ENCODE measurements at regions not wholly inside any gene's neighbourhood (a gene's known extent, or its start where the extent isn't known, plus 50 kb on each side); places are given as distances from the start of the nearest gene placed in this dataset.

DNA sequence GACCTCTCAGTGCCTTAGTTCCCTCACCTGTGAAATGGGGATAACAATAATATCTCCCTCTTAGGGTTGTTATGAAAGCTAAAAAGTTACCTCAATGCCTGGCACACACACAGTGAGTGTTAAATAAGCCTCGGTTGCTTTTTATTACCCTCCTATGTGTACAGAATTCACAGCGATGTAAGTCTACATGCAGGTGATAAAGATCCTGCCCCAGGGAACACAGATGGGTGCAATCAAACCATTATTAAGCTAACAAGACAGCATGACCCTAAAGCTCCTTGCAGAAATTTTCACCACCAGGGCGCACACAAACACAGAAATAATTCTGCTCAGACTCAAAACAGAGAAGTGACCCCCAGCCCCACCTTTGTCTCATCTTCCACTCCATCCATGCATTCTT, 261.9 kb downstream of the SNX10 start:
- H2BK20ac ChIP-seq (ENCODE audit: low read depth, low read length) = no peak overlapping the region
- no peak overlapping the region for H3K4ac ChIP-seq (ENCODE audit: low read depth, low read length)
- H2AK5ac ChIP-seq (ENCODE audit: low read depth, low read length) = no peak overlapping the region
- DNase-seq (no peak), ATAC-seq (ENCODE audit: low read depth) (no peak)
- intact Hi-C loops (cut with micrococcal nuclease) = no loop called here
- H3K79me1 ChIP-seq (ENCODE audit: low read depth in 1 of 2, low read length in 2 of 2) = no peaks in the 10 kb centered on the region
- TF ChIP-seq RAD21 (IDR thresholded peaks at IDR 0.05; ENCODE audit: low read length) = no peak
- TF ChIP-seq NFE2L2 (IDR thresholded peaks at IDR 0.05; ENCODE audit: low read depth, low read length) = no peak
- TF ChIP-seq CHD1 (IDR thresholded peaks at IDR 0.05; ENCODE audit: low read depth, low read length) = no peak
- TF ChIP-seq, protein P1, sequence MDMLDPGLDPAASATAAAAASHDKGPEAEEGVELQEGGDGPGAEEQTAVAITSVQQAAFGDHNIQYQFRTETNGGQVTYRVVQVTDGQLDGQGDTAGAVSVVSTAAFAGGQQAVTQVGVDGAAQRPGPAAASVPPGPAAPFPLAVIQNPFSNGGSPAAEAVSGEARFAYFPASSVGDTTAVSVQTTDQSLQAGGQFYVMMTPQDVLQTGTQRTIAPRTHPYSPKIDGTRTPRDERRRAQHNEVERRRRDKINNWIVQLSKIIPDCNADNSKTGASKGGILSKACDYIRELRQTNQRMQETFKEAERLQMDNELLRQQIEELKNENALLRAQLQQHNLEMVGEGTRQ (IDR thresholded peaks at IDR 0.05; ENCODE audit: low read depth, low read length) = no peak
- no peak for TF ChIP-seq MAFK (IDR thresholded peaks at IDR 0.05; ENCODE audit: low read depth, low read length)
- no CpG with 5 or more reads among the region's 3 CpGs for WGBS, 2 experiments (ENCODE audit: extremely low coverage in 2 of 2, insufficient read length in 1 of 2)
- H4K91ac ChIP-seq (ENCODE audit: insufficient read depth, low read depth, low read length) = no peak overlapping the region
- no peak overlapping the region for H3K56ac ChIP-seq (ENCODE audit: extremely low read depth, insufficient read depth, low read length)
- in situ Hi-C loops (cut with MboI; ENCODE audit: low sequenced_read_pairs) = no loop called here
- H2AK9ac ChIP-seq (replicated peaks; ENCODE audit: low read depth, low read length, poor library complexity) = no peak overlapping the region
- H2BK5ac ChIP-seq (ENCODE audit: low read depth, low read length, poor library complexity, severe bottlenecking) = no peak overlapping the region
- H2BK120ac ChIP-seq (ENCODE audit: low read depth, low read length) = no peak overlapping the region
- BruUV-seq (replicated peaks) = no TSS peak
- no peaks in the 10 kb centered on the region for H3K4me1 ChIP-seq (ENCODE audit: control insufficient read depth, insufficient read depth, low read length)
- dilution Hi-C loops (cut with HindIII; ENCODE audit: low sequenced_read_pairs, unreplicated experiment) = no loop called here
- no peak overlapping the region for H3K23ac ChIP-seq (ENCODE audit: low read depth, low read length)
- no peaks in the 10 kb centered on the region for H3K36me3 ChIP-seq (ENCODE audit: control insufficient read depth, insufficient read depth, low read length)
- no peak overlapping the region for H4K8ac ChIP-seq (ENCODE audit: low read depth in 2 of 2, low read length in 2 of 2)
- no peak overlapping the region for H3K27ac ChIP-seq (ENCODE audit: insufficient read depth, low read length)
- H3K9ac ChIP-seq (ENCODE audit: low read depth, low read length) = no peak overlapping the region
- H4K20me1 ChIP-seq (ENCODE audit: insufficient read depth, low read length) = no peaks in the 10 kb centered on the region
- H3K27me3 ChIP-seq (ENCODE audit: control insufficient read depth, insufficient read depth, low read length) = peaks cover 2% of the 10 kb centered on the region; the same call in 1 of the 2 replicates
- no peak overlapping the region for H2AFZ ChIP-seq (replicated peaks; ENCODE audit: low read length, poor library complexity)
- no peak overlapping the region for H4K5ac ChIP-seq (ENCODE audit: low read depth, low read length)
- no peak overlapping the region for H3K18ac ChIP-seq (ENCODE audit: low read depth, low read length)
- H3K9me3 ChIP-seq (ENCODE audit: control insufficient read depth, insufficient read depth, low read length) = no peaks in the 10 kb centered on the region
- no peak overlapping the region for H2BK15ac ChIP-seq (ENCODE audit: low read depth, low read length)
- ChIA-PET CTCF (no interaction called here), POLR2A (ENCODE audit: unreplicated experiment) (interaction anchor here (0.5 kb wide), 1 partner anchor 651 kb away, joined by 5 read pairs; no protein-coding TSS in a partner anchor)
- H3K9me1 ChIP-seq (ENCODE audit: insufficient read depth, low read length) = no peaks in the 10 kb centered on the region
- H3K4me3 ChIP-seq (ENCODE audit: insufficient read depth, low read depth, low read length) = no peak overlapping the region
- no peak overlapping the region for H3K14ac ChIP-seq (replicated peaks; ENCODE audit: low read depth, low read length)
- H3K4me2 ChIP-seq (ENCODE audit: low read depth, low read length) = no peak overlapping the region
